Stomach smooth muscle (tissue), 2 donors: ENCODE measurements at regions not wholly inside any gene's neighbourhood (a gene's known extent, or its start where the extent isn't known, plus 50 kb on each side); places are given as distances from the start of the nearest gene placed in this dataset.

Experiments used
- H3K27ac ChIP-seq: one replicate; pipeline ENCODE4 v1.7.0; 2013; ENCODE audit warnings: mild to moderate bottlenecking, low read length, inconsistent platforms
- H3K27me3 ChIP-seq, 2 donors: one replicate each; pipeline ENCODE4 v1.7.0; 2013; ENCODE audit warnings: low read length in 2 of 2; ENCODE audit not compliant: insufficient read depth in 2 of 2, control insufficient read depth in 1 of 2
- H3K36me3 ChIP-seq, 2 donors: one replicate each; pipeline ENCODE4 v1.7.0; 2013; ENCODE audit warnings: low read length in 2 of 2; ENCODE audit not compliant: control insufficient read depth in 2 of 2, insufficient read depth in 2 of 2
- H3K4me1 ChIP-seq: one replicate; pipeline ENCODE4 v1.7.0; 2013; ENCODE audit warnings: low read length; ENCODE audit not compliant: control insufficient read depth, insufficient read depth
- H3K4me3 ChIP-seq, 2 donors: one replicate each; pipeline ENCODE4 v1.7.0; 2013; ENCODE audit warnings: low read length in 2 of 2
- H3K9ac ChIP-seq, 2 donors: one replicate each; pipeline ENCODE4 v1.7.0; 2013; ENCODE audit warnings: low read length in 2 of 2, mild to moderate bottlenecking in 1 of 2
- H3K9me3 ChIP-seq, 2 donors: one replicate each; pipeline ENCODE4 v1.7.0; 2013; ENCODE audit warnings: low read length in 2 of 2; ENCODE audit not compliant: control insufficient read depth in 2 of 2
- donor health status: healthy.
- donor health status: Pancreatic carcinoma.

DNA sequence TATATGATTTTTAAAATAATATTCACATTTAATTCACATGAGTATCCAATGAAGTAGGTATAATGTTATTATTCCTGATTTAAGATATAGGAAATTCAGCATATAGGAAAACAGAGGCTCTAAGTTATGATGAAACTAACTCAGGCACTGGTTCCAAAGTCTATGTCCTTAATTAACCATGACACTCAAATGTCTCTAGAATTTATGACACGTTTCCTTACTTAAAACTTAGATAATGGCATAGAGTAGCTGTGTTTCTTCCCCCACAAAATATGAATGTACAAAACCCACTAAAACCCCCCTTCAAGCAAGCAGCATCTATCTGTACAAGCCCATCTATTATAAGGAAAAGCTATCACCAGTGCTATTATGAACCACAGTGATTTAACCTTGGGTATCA lies 72.9 kb upstream of the CDK1 start:
- Histone ChIP-seq H3K36me3 (no peaks in the 10 kb centered on the region), H3K9ac (no peak overlapping the region), H3K27ac (no peak overlapping the region), H3K27me3 (no peaks in the 10 kb centered on the region), H3K4me3 (no peak overlapping the region), H3K9me3 (no peaks in the 10 kb centered on the region), H3K4me1 (no peaks in the 10 kb centered on the region)

DNA sequence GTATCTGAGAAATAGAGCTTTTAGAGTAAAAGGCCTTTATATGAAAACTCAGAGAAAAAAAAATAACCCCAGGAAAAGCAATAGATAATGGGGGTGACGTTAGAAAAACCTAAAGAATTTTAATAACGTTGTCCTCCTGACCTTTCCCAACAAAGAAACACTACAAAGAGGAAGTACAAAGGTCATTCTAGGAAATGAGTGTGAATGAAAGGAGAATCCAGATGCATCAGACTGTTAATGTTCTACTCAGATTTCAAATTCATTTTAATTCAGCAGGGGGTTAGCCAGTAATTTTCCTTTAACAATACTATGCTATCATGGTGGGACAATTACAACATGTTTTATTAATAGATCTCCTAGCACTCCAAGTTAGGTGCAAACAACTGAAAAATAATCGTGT lies 73.8 kb upstream of the CDK1 start:
- no peak overlapping the region for H3K27ac ChIP-seq
- no peaks in the 10 kb centered on the region for H3K9me3 ChIP-seq
- no peak overlapping the region for H3K4me3 ChIP-seq
- H3K4me1 ChIP-seq: no peaks in the 10 kb centered on the region
- no peaks in the 10 kb centered on the region for H3K27me3 ChIP-seq
- no peaks in the 10 kb centered on the region for H3K36me3 ChIP-seq
- no peak overlapping the region for H3K9ac ChIP-seq

DNA sequence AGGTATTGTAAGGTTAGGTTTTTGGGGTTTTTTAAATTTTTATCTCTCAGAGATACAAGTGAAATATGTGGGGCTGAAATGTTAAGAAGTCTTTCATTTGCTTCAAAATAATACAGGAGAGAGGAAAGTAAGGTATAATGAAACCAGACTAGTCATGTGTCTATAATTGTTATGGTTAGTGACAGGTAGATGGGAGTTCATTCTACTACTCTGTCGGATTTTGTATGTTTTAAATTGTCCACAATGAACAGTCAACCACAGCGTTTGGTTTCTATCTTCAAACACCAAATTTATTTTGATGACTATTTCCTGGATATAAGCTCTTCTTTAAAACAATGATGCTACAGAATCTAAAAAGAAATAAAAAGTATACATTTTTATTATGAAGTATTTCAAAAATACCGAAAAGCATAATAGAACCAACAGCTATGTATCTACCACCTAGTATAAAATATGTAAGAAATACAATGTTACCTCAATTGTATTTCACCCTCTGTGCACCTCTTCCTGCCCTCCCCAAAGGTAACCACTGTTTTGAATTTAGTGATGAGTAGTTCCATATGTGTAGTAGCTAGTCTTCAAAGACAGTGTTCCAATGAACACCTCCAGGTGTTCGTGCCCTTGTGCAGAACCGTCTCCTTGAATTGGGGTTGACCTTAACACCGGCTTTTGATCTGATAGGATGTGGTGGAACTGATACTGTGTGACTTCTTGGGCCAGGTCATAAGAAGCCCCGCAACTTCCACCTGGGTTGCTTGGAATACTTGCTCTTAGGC lies 74.8 kb upstream of the CDK1 start:
- H3K9me3 ChIP-seq: no peaks in the 10 kb centered on the region
- no peaks in the 10 kb centered on the region for H3K27me3 ChIP-seq
- H3K27ac ChIP-seq: no peak overlapping the region
- no peaks in the 10 kb centered on the region for H3K4me1 ChIP-seq
- no peak overlapping the region for H3K9ac ChIP-seq
- no peaks in the 10 kb centered on the region for H3K36me3 ChIP-seq
- no peak overlapping the region for H3K4me3 ChIP-seq

DNA sequence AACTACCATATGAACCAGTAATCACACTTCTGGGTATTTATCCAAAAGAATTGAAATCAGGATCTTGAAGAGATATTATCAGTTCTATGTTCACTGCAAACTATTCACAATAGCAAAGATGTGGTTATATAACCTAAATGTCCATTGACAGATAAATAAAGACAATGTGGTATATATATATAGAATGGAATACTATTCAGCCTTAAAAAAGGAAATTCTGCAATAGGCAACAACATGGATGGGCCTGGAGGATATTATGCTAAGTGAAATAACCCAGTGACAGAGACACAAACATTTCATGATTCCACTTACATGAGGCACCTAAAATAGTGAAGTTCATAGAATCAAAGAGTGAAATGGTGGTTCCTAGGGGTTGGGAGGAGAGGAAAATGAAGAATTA lies 90.6 kb upstream of the CDK1 start:
- H3K4me1 ChIP-seq: no peaks in the 10 kb centered on the region
- H3K27ac ChIP-seq: no peak overlapping the region
- H3K9me3 ChIP-seq: peaks cover 4 to 6% of the 10 kb centered on the region in 2 donors
- H3K9ac ChIP-seq: no peak overlapping the region
- H3K4me3 ChIP-seq: no peak overlapping the region
- no peaks in the 10 kb centered on the region for H3K27me3 ChIP-seq
- no peaks in the 10 kb centered on the region for H3K36me3 ChIP-seq

DNA sequence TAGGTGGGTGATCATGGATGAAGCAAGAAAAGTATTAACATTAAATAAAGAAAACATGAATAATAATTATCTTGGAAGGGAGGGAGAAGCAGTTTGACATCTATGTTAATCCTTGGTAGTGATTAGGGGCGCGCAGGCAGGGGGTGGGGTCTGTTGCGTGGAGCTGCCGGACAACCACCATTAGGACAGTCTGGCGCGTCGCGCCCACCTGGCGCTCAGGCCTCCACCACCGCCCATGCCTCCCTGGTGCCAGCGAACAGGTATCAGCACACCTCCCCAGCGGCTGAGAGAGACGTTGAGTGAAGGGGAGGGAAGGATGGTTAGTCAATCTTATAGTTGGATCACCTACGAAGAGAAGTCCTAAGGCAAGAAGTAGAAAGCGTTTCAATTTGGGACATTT lies 94.2 kb upstream of the CDK1 start:
- Histone ChIP-seq H3K4me3 (no peak overlapping the region), H3K27ac (no peak overlapping the region)

DNA sequence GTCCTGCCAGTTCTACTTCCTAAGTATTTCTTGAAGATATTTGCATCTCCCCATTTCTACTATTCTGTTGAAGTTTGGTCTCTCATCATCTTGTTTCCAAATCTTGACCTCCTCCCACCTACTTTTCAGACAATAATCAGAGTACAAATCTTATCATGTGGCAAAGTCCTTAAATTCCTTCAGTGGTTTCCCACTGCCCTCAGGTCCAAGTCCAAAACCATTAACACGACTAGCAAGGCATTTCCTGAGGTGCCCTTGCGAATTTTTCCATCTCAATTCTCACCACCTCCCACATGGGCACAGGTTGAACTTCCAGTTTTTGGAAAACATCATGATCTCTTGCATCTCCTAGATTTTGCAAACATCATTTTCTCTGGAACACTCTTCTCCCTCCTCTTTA lies 97.2 kb upstream of the CDK1 start:
- Histone ChIP-seq H3K27me3 (no peaks in the 10 kb centered on the region), H3K9me3 (no peaks in the 10 kb centered on the region), H3K9ac (no peak overlapping the region), H3K27ac (no peak overlapping the region), H3K4me1 (no peaks in the 10 kb centered on the region), H3K36me3 (no peaks in the 10 kb centered on the region), H3K4me3 (no peak overlapping the region)

More for the DNA sequence above, 94.2 kb upstream of the CDK1 start:
- no peaks in the 10 kb centered on the region for H3K4me1 ChIP-seq
- no peaks in the 10 kb centered on the region for H3K27me3 ChIP-seq
- H3K9me3 ChIP-seq: peaks cover 0 to 3% of the 10 kb centered on the region in 2 donors
- no peaks in the 10 kb centered on the region for H3K36me3 ChIP-seq
- H3K9ac ChIP-seq: no peak overlapping the region

DNA sequence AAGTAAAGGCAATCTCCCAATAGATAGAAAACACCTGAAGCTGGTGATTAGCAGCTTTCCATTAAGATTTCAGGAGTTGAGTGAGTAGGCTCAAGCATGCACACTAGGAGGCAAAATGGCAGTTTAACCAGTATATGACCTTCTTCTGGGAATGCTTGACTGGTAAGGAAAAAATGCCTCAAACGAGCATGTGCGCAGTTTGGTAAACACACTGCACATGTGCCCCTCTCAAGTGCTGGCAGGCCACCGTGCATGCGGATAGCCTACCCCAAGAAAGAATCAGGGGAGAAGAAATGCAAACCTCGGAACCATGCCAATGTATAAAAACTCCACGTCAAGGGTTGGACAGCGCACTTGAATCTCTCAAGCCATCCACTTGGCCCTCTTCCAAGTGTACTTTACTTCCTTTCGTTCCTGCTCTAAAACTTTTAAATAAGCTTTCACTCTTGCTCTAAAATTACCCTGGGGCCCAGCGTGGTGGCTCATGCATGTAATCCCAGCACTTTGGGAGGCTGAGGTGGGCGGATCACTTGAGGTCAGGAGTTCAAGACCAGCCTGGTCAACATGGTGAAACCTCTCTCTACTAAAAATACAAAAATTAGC lies 98.8 kb upstream of the CDK1 start:
- H3K27me3 ChIP-seq: no peaks in the 10 kb centered on the region
- H3K27ac ChIP-seq: no peak overlapping the region
- no peaks in the 10 kb centered on the region for H3K4me1 ChIP-seq
- no peak overlapping the region for H3K4me3 ChIP-seq
- H3K9ac ChIP-seq: no peak overlapping the region
- H3K36me3 ChIP-seq: no peaks in the 10 kb centered on the region
- H3K9me3 ChIP-seq: no peaks in the 10 kb centered on the region

DNA sequence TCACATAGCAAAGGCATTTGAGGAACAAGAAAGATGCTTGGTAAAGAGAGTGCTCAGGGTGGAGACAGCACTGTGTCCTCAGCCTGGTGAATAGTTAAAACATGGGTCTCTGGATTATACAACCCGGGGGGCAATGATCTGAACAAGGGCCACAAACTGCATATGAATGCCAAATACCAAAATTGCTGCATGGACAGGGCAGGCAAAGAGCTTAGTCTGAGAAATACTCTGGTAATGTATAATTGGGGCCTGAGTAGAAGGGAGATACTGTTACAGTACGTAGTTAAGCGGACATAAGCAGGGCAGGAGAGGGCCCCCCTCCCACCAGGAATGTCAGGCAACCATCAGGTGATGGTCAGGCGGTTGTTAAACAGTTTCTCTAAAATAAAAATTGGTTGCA lies 99.3 kb upstream of the CDK1 start:
- Histone ChIP-seq H3K9ac (no peak overlapping the region), H3K9me3 (no peaks in the 10 kb centered on the region), H3K4me3 (no peak overlapping the region), H3K27ac (no peak overlapping the region), H3K36me3 (no peaks in the 10 kb centered on the region), H3K4me1 (no peaks in the 10 kb centered on the region), H3K27me3 (no peaks in the 10 kb centered on the region)

DNA sequence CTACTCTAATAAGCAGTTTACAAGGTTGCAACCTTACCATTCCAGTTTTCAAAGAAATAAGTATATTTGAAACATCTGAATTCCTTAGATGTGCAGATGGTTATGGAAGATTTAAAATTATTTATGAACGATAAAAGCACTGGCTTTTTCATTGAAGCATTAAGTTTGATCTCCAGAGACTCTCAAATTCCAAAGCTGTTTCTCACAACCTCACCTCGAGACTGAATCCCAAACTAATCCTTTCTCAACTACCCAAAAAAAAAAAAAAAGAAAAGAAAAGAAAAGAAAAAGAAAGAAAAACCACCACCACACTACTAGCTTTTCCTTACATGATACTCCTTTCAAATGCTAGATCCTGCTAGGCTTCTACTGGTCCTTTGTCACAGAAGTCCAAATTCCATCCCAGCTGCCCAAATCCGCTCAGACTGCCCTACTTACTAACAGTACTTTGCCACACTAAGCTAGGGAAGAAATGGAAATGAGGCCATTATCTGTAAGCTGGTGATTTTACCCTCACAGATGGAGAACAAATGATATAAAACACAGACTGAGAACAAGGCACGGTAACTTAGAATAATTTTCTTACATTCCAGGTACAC lies 100.6 kb upstream of the CDK1 start:
- H3K27ac ChIP-seq: no peak overlapping the region
- H3K4me1 ChIP-seq: no peaks in the 10 kb centered on the region
- no peak overlapping the region for H3K9ac ChIP-seq
- no peaks in the 10 kb centered on the region for H3K27me3 ChIP-seq
- H3K9me3 ChIP-seq: no peaks in the 10 kb centered on the region
- H3K36me3 ChIP-seq: no peaks in the 10 kb centered on the region
- H3K4me3 ChIP-seq: no peak overlapping the region

DNA sequence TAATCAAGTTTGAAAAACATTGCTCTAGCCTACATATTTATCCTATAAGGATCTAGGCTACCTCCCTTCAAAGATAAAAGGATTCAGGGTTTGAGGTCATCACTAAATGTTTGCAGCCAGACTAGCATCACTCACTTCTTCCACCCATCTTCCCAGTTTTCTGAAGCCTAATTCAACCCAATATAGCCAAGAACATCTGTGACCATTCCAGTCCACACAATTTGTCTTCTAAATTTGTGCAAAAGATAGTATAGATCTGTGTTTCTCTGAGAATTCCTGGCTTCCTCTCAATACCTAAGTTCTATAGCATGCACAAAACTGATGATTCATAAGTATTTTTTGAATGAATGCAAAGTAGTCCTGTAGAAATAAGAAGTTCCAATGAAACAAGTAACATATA lies 103.0 kb upstream of the CDK1 start:
- Histone ChIP-seq H3K36me3 (no peaks in the 10 kb centered on the region), H3K9me3 (peaks cover 4 to 10% of the 10 kb centered on the region in 2 donors), H3K4me1 (no peaks in the 10 kb centered on the region), H3K9ac (no peak overlapping the region), H3K27ac (no peak overlapping the region), H3K4me3 (no peak overlapping the region), H3K27me3 (no peaks in the 10 kb centered on the region)

DNA sequence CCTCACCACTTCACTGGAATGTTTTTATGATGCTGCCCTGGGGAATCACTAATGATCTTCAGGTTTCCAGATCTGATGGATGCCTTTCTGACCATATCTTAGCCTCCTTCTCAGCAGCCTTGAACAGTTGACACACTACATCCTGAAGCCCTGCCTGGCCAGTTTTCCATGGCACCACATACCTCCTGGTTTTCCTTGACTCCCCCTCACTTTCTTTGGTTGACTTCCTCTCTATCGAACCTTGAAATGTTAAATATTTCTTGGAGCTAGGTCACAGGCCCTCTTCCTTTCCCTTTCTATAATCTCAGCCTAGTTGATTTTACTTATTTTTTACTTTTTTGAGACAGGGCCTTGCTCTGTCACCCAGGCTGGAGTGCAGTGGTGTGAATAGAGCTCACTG lies 108.8 kb upstream of the CDK1 start:
- H3K27ac ChIP-seq: no peak overlapping the region
- peaks cover 4 to 10% of the 10 kb centered on the region in 2 donors for H3K9me3 ChIP-seq
- no peaks in the 10 kb centered on the region for H3K27me3 ChIP-seq
- H3K9ac ChIP-seq: no peak overlapping the region
- no peaks in the 10 kb centered on the region for H3K4me1 ChIP-seq
- no peaks in the 10 kb centered on the region for H3K36me3 ChIP-seq
- no peak overlapping the region for H3K4me3 ChIP-seq
